Activated CD4-positive, alpha-beta memory T cell treated with anti-CD3 and anti-CD28 coated beads, Interleukin-2, amount 10 ng/mL, durations not matched to agents 7 days and 5 days (primary cell): ENCODE measurements at regions not wholly inside any gene's neighbourhood (a gene's known extent, or its start where the extent isn't known, plus 50 kb on each side); places are given as distances from the start of the nearest gene placed in this dataset.

Experiments
- CTCF ChIA-PET: fragments of 350-600 bp; sonication (Branson Sonifier 250); formaldehyde crosslinking; loops from one replicate; lab custom pipeline; 2021; ENCODE audit warnings: antibody characterized with exemption, inconsistent platforms; lab: Charles Lee
- POLR2A ChIA-PET: fragments of 350-600 bp; sonication (Branson Sonifier 250); formaldehyde crosslinking; loops from one replicate; lab custom pipeline; 2021; ENCODE audit warnings: antibody characterized with exemption; lab: Charles Lee
- DNase-seq: peaks from one replicate; pipeline ENCODE4 v3.0.0-alpha.2; 2020
- H3K27ac Mint-ChIP-seq: one replicate; pipeline ENCODE4 v1.8.0; 2021; ENCODE audit warnings: mild to moderate bottlenecking, mixed read lengths
- H3K27me3 Mint-ChIP-seq: one replicate; pipeline ENCODE4 v1.8.0; 2021; ENCODE audit warnings: mixed read lengths
- H3K36me3 Mint-ChIP-seq: one replicate; pipeline ENCODE4 v1.8.0; 2021; ENCODE audit warnings: low read depth, mixed read lengths
- H3K4me1 Mint-ChIP-seq: one replicate; pipeline ENCODE4 v1.8.0; 2021; ENCODE audit warnings: mixed read lengths
- H3K4me3 Mint-ChIP-seq: one replicate; pipeline ENCODE4 v1.8.0; 2021; ENCODE audit warnings: mild to moderate bottlenecking, mixed read lengths
- H3K9me3 Mint-ChIP-seq: one replicate; pipeline ENCODE4 v1.8.0; 2021; ENCODE audit warnings: mixed read lengths

GRCh38 chr10:58451193-58451889 lies 61.3 kb upstream of the BICC1 start:
- peaks cover 2% of the 10 kb centered on the region for H3K9me3 Mint-ChIP-seq
- CTCF ChIA-PET: interaction anchor here (0.6 kb wide), 1 partner anchor 64 kb away, joined by 4 read pairs; no protein-coding TSS in a partner anchor
- POLR2A ChIA-PET: no interaction called here
- H3K36me3 Mint-ChIP-seq: no peaks in the 10 kb centered on the region
- no peak overlapping the region for H3K4me3 Mint-ChIP-seq
- H3K4me1 Mint-ChIP-seq: no peaks in the 10 kb centered on the region
- no peaks in the 10 kb centered on the region for H3K27me3 Mint-ChIP-seq
- no peak for DNase-seq
- H3K27ac Mint-ChIP-seq: no peak overlapping the region

- Mint-ChIP-seq H3K27me3 (no peaks in the 10 kb centered on the region), H3K4me1 (no peaks in the 10 kb centered on the region), H3K36me3 (no peaks in the 10 kb centered on the region), H3K4me3 (no peak overlapping the region), H3K27ac (no peak overlapping the region), H3K9me3 (no peaks in the 10 kb centered on the region)
- DNase-seq: no peak
- ChIA-PET POLR2A (no interaction called here), CTCF (interaction anchor here (0.6 kb wide), 1 partner anchor 18 kb away, joined by 3 read pairs; no protein-coding TSS in a partner anchor)
Observed at GRCh38 chr10:58453105-58453504, 59.6 kb upstream of the BICC1 start.

GRCh38 chr10:58456179-58456578 lies 56.5 kb upstream of the BICC1 start:
- H3K27ac Mint-ChIP-seq: no peak overlapping the region
- H3K9me3 Mint-ChIP-seq: no peaks in the 10 kb centered on the region
- CTCF ChIA-PET: no interaction called here
- POLR2A ChIA-PET: no interaction called here
- no peaks in the 10 kb centered on the region for H3K36me3 Mint-ChIP-seq
- H3K4me1 Mint-ChIP-seq: no peaks in the 10 kb centered on the region
- no peak overlapping the region for H3K4me3 Mint-ChIP-seq
- DNase-seq: no peak
- H3K27me3 Mint-ChIP-seq: no peaks in the 10 kb centered on the region

DNA sequence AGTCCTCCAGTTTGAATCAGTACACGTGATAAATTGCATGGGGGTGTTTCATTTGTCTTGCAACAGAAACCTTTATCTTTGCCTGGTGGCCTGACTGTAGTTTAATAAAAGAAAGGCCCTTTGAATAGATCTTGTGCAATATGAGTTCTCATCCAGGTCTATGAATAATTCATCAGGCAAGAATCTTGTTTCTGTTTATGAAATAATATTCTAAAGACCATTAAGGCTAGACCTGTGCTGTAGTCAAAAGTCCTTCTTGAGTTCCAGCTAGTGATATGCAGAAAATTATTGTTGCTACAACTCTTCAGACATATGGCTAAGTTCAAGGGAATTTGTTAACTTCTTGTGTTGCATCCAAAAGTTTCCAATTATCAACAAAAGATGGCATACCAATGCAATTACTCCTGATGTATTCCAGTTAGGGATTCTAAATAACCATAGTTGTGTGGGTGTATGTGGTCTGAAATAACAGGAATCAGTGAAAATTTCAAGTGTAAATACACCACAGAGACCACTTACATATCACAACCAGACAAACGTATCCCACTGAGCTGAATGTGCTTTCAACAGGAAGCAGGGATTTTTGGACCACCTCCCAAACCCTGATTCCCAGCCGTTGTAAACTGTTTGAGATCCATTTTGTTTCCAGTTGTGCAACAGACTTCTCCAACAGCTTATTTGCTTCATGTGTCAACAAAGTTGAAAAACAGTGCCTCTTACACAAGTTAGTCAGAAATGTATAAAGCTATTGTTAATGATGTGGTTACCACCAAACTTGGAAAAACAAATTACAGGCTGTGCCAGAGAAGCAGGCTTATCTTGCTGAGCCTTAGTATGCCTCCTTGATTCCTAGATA lies 54.7 kb upstream of the BICC1 start:
- POLR2A ChIA-PET: no interaction called here
- Mint-ChIP-seq H3K27ac (no peak overlapping the region), H3K9me3 (peaks cover 3% of the 10 kb centered on the region), H3K4me1 (no peaks in the 10 kb centered on the region), H3K27me3 (no peaks in the 10 kb centered on the region), H3K4me3 (no peak overlapping the region), H3K36me3 (no peaks in the 10 kb centered on the region)
- DNase-seq: no peak
- CTCF ChIA-PET: interaction anchor here (0.6 kb wide), 1 partner anchor 64 kb away, joined by 4 read pairs; no protein-coding TSS in a partner anchor

DNA sequence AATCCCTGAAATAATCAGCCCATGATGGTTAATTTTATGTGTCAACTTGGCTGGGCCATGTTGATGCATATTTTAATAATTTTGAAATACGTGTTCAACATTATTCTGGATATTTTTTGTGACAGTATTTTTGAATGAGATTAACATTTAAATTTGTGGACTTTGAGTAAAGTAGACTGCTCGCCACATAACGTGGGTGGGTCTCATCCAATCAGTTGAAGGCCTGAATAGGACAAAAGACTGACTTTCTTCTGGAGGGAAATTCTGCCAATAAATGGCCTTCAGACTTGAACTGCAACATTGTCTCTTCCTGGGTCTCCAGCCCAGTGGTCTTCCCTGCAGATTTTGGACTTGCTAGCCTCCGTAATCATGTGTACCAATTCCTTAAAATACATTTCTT lies 53.6 kb upstream of the BICC1 start:
- H3K4me1 Mint-ChIP-seq: no peaks in the 10 kb centered on the region
- H3K9me3 Mint-ChIP-seq: peaks cover 4% of the 10 kb centered on the region
- H3K4me3 Mint-ChIP-seq: no peak overlapping the region
- POLR2A ChIA-PET: no interaction called here
- H3K27ac Mint-ChIP-seq: no peak overlapping the region
- CTCF ChIA-PET: no interaction called here
- H3K36me3 Mint-ChIP-seq: no peaks in the 10 kb centered on the region
- no peak for DNase-seq
- no peaks in the 10 kb centered on the region for H3K27me3 Mint-ChIP-seq

GRCh38 chr10:58460157-58460556 lies 52.5 kb upstream of the BICC1 start:
- peaks cover 4% of the 10 kb centered on the region for H3K9me3 Mint-ChIP-seq
- CTCF ChIA-PET: no interaction called here
- DNase-seq: no peak
- H3K4me3 Mint-ChIP-seq: no peak overlapping the region
- POLR2A ChIA-PET: no interaction called here
- no peaks in the 10 kb centered on the region for H3K36me3 Mint-ChIP-seq
- H3K27ac Mint-ChIP-seq: no peak overlapping the region
- no peaks in the 10 kb centered on the region for H3K4me1 Mint-ChIP-seq
- H3K27me3 Mint-ChIP-seq: no peaks in the 10 kb centered on the region

DNA sequence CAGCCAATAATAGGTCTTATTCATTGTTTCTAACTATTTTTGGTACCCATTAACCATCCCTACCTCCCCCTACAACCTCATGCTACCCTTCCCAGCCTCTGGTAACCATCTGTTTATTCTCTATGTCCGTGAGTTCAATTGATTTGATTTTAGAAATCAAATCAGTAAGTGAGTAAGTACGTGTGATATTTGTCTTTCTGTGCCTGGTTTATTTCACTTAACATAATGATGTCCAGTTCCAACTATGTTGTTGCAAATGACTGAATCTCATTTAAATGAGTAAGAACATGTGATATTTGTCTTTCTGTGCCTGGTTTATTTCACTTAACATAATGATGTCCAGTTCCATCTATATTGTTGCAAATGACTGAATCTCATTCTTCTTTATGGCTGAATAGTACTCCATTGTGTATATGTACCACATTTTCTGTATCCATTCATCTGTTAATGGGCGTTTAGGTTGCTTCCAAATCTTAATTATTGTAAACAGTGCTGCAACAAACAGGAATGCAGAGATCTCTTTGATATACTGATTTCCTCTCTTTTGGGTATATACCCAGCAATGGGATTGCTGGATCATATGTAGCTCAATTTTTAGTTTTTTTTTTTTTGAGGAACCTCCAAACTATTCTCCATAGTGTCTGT lies 49.7 kb upstream of the BICC1 start:
- CTCF ChIA-PET: no interaction called here
- Mint-ChIP-seq H3K9me3 (peaks cover 4% of the 10 kb centered on the region), H3K27me3 (peaks cover 2% of the 10 kb centered on the region), H3K27ac (no peak overlapping the region), H3K4me3 (no peak overlapping the region), H3K4me1 (no peaks in the 10 kb centered on the region), H3K36me3 (no peaks in the 10 kb centered on the region)
- POLR2A ChIA-PET: no interaction called here
- DNase-seq: no peak
